Stimulated activated CD4-positive, alpha-beta T cell treated with anti-CD3 and anti-CD28 coated beads, Interleukin-15, amount 100 ng/mL, for 1 hour (primary cell): ENCODE measurements at regions not wholly inside any gene's neighbourhood (a gene's known extent, or its start where the extent isn't known, plus 50 kb on each side); places are given as distances from the start of the nearest gene placed in this dataset.

ENCODE experiments used
- DNase-seq, 2 donors: peaks; one replicate each; pipeline ENCODE4 v3.0.0-alpha.2; 2020; ENCODE audit warnings: low read depth in 1 of 2, low spot score in 1 of 2

DNA sequence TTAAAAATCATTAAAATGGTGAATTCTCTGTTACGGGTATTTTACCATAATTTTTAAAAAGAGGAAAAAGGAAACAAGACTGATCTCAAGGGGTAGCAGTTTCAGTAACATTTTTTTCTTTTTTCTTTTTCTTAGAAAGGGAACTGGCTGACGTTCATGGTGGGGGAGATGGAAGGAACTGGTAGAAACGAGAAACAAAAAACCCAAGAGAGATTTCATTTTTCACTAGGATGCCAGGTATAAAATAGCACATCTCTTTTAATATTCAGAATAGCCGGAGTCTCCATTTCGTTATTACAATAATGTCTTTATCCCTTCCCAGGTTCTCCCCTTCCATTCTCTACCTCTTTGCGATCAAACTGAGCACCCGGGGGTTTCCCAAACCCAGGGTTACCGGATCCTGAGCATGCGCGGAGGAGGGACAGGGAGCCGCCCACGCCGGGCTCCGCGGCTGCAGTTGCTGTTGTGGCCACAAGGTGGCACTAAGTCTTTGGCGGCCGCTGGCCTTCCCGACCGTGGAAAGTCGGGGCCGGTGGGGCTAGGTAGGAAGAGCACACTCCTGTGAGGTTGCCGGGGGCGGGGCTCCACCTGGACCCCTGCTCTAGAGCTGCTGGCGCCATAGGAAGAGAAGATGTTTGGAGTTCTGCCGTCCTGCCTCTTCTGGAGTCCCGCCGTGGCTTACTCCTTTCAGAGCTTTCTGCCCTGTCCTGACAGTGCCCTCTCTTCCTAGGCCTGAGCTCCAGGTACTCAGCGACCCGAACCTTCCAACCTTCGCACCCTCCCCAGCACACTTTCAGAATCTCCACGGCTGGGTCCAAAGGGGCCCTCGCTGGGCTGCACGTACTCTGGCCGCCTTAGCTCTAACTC is 146.8 kb downstream of the SH3BGRL2 start:
- DNase-seq, result peak; percentile 64 to 86

DNA sequence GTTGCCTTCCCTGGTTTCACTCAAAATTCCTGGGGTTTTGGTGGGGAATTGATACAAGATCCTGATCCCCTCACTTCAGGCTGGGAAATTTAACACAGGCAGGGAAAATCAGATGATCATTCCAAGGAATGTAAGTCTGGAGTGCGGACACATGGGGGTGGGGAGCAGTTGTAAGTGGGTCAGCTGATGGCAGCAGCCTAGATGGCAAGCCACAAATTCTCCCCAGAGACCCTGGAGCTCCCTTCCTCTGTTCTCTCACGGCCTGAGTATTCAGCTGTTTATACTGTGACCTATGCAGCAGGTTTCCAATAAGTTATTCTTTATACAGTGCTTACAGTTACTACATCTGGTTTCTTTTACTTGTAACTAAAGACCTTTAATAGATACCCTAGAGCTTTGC is 144.9 kb downstream of the SH3BGRL2 start:
- no peak for DNase-seq

- no peak for DNase-seq
These were observed 144.1 kb downstream of the SH3BGRL2 start for GRCh38 chr6:79775222-79775621.

DNA sequence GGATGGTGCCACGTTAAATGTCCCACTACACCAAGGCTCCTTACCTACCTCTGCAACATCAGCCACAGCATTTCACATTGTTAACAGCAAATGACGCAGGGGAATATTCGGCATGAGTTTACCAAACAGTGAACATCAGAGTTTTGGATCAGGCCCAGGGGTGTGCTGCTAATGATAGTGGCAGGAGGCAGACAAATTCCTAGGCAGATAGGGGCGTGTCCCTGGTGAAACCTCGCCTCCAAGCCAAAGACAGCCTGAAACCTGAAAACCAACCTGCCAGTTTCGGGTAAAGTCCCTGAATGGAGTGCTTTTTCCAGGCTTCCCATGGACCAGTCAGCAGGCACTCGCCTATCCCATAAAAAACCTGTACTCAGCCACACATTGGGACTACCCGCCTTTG is 133.6 kb downstream of the SH3BGRL2 start:
- DNase-seq, result no peak

GRCh38 chr6:79763301-79763700 is 132.2 kb downstream of the SH3BGRL2 start:
- no peak for DNase-seq

DNA sequence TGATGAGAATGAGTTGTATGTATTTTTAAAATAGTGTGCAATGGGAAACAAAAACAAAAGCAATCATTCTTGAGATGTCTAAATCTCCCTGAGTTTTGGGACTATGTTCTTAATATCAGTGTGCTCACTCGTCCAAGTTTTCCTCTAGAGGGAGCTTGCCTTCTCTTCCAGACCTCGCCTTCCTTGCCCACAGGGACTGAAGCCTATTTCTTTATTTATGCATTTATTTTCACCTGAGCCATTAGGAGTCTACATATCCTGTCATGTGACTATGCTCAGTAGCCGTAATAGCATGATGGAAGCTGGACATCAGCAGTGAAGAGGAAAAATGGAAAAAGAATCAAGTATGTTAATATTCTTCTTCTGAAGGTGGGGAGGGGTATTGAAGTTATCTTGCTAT is 131.2 kb downstream of the SH3BGRL2 start:
- no peak for DNase-seq

DNA sequence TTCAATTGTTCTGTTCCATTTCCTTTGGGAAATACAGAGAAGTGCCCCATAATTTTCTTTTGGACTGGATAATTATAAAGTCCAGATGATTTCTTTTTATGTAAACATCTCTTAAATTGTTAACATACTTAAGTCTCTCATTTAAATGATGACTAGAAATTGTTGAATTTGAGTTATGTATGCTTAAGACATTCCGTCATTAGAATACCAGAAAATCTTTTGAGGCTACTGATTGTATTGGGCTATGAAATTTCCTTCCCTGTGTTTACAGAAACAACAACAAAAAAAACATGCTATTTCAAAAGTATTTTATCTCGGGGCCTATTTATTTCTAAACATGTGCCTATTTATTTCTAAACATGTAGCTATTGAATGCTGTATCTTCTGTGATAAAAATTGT is 125.4 kb downstream of the SH3BGRL2 start:
- DNase-seq, result no peak

DNA sequence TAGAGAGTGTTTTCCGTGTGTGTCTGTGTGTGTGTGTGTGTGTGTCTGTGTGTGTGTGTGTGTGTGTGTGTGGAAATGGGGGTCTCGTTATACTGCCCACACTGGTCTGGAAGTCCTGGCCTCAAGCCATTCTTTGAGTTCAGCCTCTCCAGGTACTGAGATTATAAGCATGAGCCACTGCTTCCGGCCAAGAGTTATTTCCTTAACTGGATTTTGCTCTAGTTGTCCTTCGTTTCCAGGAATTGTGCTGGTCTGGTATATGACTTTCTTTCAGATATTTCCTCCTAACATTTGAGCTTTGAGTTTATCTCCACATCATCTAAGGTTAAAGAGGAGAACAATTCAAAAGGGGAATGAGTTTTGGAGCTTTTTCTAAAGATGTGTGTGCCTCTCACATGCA is 124.8 kb downstream of the SH3BGRL2 start:
- DNase-seq, result no peak
